Activated CD4-positive, alpha-beta T cell treated with anti-CD3 and anti-CD28 coated beads for 4 hours (primary cell): ENCODE measurements at regions not wholly inside any gene's neighbourhood (a gene's known extent, or its start where the extent isn't known, plus 50 kb on each side); places are given as distances from the start of the nearest gene placed in this dataset.
"Not testable (repeated sequence)": the region's sequence is repeated elsewhere in the genome, so short reads cannot be mapped to it uniquely, and the experiment has no call there.

Experiments used
- DNase-seq, 2 donors: peaks; one replicate each; pipeline ENCODE4 v3.0.0-alpha.2; 2020

DNA sequence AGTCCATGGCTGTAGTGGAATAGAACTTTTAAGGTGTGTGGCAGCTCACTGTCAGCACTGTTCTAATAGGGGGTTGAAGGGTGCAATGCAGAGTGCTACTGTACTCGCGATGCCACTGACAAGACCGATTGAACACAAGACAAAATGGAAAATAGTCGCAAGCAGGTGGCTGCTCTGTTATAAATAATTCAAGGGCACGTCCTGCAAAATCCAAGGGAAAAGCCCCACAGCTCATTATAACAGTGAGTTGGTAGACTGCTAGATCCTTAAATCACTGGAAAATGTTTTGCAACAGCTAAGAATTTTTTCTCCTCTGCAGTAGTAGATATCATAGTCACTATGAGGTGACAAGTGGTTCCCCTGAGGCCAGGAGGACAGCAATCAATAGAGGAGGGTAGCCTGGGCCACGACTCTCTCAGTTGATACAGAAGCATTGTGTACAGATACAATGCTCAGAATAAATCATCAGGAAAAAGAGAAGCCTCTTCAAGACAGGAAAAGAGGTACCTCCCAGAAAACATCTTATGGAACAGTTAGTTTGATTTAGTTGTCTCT lies 926.3 kb downstream of the TLE4 start:
- no peak for DNase-seq

DNA sequence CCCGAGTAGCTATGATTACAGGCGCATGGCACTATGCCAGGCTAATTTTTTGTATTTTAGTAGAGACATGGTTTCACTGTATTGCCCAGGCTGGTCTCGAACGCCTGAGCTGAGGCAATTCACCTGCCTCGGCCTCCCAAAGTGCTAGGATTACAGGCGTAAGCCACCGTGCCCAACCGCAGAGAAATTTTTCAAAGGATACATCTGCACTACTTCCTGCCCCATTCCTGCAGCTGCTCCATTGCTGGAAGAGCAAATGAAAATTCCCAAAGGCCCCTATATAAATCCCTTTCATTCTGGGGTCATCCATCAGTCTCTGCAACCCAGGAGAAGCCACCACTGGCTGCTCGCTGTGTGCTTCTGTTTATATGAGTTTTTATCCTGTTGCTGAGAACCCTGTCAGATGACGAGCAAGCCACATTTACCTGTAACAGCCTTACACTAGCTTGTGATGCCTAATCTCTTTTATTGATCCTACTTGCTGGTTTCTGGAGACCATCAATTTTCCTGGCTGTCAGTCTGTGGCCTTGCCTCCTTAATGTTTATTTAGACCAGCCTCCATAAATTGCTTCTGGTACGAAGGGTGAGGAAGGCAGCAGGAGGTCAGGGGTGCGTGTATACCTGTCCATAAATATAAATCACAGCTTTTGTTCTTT lies 925.3 kb downstream of the TLE4 start:
- no peak for DNase-seq

DNA sequence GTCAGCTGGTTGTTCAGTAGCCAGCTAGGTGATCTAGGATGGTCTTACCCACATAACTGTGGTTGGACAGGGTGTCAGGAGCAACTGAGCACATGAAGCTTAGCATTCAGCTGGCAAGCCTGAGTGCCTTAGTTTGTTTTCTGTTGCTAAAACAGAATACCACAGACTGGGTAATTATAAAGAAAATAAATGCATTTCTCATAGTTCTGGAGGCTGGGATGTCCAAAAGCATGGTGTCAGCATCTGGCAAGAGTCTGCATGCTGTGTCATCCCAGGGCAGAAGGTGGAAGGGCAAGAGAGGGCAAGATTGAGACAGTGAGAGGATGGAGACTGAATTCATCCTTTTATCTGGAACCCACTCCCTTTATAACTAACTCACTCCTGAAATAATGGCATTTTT lies 921.5 kb downstream of the TLE4 start:
- no peak for DNase-seq

DNA sequence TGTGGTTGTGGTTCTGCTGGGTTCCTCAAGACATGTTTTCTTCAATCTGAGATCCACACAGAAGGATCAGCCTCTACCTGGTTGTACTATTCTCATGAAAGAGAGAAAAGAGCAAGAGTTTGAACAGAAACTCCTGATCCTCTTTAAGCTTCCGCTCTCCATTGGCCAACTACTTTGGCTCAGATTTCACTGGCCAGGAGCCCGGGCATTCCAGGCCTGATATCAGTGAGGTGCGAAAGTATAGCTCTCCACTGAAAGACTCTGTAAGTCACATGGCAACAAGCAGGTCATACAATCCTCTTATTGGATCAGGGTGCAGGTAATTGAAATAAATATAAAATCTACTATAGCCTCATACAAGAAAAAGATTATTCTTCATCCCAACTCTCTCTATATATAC lies 920.5 kb downstream of the TLE4 start:
- no peak for DNase-seq

DNA sequence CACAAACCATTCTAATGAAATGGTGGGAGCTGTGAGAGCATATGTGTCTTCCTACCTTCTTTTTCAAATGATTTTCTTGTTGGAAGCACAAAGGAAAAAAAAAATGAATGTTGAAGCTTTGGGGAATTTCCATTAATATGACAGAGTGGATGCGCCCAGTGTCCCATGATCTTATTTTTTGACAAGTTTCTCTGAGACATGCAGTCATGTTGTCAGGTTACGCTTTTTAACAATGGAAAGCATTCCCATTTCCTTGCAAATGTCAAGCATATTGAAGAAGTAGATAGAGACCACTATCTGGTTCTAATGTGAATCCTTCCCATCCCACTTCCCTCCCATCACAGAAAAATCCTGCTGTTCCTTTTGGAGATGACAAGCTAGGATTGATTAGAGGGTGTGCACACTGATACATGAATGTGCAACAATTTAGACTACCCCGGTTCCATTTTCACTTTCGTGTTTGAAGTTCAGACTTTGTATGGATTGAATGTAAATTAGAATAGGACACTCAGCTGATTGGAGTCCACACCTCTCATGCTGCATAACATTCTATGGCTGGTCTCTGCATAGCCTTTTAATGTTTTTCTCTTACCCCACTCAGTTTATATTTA lies 919.4 kb downstream of the TLE4 start:
- no peak for DNase-seq

DNA sequence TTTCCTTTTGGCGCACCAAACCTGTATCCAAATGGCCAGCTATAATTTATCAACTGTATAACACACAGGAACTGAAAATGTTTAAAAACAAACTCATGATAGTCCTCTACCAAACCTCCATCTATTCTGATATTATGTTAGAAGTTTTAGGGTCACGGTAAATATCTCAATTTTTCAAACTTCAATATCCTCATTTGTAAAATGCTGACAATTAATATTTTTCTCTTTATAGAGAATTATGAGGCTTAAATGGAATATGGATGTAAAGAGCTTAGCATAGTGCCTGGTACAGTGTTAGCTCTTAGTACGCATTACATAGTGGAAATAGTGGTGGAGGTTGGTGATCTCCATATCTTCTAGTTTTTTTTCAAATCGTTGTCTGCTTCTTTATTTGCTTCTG lies 917.6 kb downstream of the TLE4 start:
- DNase-seq = no peak

DNA sequence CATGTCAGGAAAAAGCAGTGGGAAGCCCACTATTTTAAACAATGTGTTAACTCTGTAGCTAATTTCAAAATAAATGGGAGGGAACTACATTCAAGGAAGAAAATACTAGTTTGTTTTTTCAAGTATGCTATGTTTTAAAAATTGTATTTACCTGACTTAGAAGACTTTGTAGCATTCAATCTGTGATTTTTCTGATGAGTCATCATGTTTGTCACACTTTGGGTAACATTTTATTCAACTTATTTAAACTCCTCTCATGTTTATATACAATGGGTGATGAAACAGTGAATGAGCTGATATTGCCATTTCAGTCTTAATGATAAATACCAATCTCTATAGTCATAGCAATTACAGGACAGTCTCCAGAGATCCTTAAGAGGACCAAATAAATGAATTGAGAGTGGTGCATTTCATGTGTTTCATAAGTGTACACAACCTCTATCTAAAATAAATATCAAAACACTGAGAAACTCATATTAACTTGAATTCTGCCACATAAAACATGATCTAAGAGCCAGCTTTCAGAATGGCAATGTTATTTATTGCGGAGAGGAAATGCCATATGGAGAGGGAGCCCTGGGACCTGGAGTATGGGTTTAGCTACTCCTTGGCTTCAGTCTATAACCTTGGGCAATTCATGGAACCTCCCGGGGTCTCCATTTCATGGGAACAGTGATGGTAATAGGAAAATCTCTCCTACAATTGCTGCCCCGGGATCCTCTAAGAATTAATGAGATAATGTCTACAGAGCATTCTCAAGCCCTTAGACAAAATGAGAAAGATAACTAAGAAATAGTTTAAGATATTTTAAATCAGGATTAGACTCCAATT lies 913.9 kb downstream of the TLE4 start:
- DNase-seq = no peak

DNA sequence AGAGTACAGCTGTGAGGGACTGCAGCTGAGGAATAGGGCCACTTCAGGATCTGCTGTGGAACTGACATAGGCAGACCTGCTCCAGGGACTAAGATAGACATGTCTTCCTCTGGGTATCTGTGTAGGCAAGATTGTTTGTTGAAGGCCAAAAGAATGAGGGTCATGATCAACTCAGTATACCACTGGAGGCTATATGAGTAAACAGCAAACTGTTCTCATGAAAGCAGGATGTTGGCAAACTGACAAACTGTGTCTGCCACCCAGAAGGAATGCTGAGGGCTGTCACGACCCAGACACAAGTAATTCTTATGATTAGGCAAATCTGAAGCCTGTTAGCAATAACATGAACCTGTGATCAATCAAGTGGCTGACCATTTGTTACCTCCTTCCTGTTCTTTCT lies 910.5 kb downstream of the TLE4 start:
- not testable (repeated sequence) for DNase-seq

DNA sequence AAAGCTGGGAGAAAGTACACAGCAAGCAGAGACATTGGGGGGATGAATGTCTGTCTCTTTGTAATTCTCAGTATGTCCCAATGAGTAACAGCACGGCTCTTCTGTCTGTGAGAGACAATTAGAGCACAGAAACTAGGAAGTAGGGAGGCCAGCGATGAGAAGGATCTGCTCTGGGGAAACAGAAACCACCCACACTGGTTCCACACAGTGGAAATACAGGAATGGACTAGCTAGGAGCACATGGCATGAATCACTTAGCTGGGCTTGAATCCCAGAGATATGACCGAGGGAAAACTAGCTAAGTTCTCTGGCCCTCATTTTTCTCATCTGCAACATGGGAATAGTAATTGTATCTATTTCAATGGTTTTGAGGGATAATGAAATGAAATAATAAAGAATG lies 895.9 kb downstream of the TLE4 start:
- no peak for DNase-seq

DNA sequence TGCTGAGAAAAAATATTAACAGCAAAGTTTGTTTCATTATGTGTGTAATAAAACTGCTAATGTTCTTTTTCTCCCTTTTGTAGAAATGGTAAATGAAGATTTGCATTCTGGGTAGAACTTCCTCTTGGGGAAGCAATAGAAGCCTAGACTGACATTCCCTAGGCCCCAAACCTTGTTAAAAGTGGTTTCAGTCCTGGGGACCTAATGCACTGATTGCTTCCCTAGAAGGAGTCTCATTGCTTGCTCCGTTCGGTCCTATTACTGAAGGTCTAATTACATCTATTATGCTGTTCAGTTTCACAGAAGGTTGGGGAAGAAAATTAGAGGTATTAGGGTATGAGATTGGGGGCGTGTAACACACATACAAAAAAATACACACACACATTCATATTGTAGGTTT lies 893.8 kb downstream of the TLE4 start:
- DNase-seq = no peak

DNA sequence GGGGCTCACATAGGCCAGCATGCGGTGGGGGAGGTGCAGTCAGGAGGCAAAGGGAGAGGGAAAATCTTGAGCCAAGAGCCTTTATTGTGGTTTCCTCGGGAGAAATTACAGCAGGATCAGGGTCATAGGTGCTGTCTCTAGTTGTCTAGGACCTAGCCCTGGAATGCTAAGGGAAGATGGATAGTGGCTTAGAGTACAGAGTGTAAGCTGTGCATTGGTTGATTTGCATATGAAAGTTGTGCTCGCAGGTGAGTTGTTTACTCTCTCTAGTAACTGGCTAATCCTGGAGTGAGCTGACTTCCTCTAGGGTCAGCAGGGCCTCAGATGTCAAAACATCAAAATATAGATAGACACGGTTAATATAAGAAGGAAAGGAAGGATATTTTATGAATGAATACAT lies 877.7 kb downstream of the TLE4 start:
- DNase-seq = no peak

DNA sequence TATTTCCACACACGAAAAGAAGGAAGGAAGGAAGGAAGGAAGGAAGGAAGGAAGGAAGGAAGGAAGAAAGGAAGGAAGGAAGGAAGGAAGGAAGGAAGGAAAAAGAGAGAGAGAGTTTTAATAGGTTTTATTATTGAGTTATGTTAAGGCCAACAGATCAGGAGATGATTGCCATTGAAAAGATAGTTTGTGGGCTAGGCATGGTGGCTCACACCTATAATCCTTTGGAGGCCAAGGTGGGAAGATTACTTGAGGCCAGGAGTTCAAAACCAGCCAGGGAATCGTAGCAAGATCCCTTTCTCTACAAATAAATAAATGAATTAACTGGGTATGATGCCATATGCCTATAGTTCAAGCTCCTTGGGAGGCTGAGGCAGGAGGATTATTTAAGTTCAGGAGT lies 877.2 kb downstream of the TLE4 start:
- no peak for DNase-seq

DNA sequence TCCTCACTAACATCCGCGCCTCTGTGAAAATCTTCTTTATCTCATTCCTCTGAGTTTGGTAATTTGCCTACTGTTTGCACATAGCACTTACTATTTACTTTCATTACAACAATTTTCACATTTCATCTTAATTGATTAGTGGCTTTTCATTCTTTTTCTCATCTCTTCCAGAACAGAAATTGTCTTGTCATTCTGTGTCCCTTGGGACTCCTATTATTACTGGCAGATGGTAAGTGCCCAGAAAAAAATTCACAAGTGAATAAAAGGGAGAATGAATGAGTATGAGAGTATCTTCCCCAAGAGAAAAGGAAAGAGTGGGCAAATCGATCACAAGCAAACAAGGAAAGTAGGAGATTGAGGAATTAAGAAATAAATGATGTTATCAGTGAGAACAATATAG lies 876.1 kb downstream of the TLE4 start:
- DNase-seq = no peak

DNA sequence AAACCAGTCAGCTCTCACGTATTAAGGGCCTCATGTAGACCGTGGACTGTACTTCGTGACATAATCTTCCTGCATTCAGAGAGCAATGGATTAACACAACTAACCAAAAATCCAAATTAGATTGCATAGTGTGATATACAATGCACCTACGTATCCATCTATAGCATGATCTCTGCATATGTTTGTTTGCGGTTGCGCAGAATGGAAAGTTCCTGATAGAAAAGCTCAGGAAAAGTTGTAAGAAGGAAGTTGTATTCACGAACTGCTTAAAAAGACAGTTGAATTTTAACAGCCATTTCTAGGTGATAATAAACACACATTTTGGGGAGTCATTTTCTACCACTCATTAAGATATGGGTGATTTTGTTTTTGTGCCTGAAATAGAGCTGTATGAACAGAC lies 869.0 kb downstream of the TLE4 start:
- no peak for DNase-seq

DNA sequence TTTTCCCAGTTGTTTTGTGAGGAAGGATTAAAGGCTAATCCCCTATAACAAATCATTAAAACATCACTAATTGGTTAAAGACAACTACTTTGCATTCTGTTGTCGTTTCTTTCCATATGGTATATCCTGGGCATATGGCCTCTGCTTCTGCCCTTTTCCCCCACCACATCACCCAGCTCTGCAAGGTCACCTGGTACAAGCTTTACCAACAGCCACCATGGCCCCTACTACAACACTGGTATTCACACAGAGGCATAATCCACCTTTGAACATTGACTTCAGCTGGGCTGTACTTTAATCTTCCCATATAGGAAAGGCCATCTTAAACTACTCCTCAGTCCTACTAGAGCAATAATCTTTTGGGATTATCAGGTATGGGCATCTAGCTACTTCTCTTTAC lies 866.1 kb downstream of the TLE4 start:
- no peak for DNase-seq

DNA sequence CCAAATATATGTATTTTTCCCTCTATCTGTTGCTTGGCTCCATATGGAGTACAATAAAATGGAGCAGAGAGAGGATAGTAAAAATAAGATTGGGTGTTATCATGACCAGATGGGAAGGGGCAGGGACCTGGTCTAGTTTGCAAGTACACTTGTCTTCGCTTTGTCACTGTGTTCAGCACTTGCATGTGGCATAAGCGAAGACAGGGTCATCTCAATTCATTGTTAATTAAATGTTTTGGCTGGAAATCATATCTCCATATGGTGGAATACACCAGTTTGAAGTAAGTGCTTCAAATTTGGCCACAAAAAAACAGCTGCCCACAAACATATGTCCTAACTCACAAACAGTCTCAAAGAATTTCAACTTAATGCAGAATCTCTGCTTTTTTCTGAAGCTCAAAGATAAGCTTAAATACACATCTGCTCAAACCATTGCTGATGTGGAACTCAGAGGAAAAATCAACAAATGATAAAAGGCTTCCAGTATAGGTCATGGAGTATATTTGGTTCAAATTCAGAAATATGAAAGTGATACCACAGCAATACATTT lies 865.4 kb downstream of the TLE4 start:
- no peak for DNase-seq

DNA sequence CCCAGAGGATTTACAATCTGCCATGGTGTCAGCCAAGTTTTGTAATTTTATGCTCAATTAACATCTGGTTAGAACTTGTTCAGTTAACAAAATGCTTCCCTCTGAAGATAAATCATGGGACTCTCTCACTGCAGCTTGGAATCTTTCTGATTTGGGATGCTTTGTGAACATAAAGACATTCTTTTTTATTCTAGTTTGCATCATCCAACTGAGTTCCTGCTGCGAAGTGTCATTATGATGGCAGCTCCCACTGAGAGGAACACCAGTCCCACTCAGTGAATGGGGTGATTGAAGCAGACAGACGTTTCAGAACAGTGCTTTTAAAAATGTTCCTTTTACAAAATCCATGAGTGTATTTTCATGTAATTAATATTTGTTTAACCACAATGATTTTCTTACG lies 863.8 kb downstream of the TLE4 start:
- DNase-seq = no peak

DNA sequence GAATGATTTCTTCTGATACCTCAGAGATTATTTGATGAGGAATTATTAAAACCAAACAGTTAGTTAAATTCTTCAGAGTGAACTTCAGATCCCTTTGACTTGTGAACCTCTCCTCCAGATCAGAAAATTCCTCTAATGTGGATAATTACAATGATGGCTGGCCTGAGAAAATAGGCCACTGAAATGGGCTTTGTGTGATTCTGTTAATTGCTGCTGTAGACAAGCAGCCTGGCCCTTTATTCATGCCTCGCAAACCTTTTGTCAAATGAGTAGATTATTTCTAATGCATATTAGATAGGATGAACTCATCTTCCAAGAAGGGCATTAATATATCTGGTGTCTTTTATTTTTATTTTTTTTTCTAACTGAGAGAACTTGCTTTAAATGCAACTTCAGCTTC lies 855.2 kb downstream of the TLE4 start:
- DNase-seq = no peak

DNA sequence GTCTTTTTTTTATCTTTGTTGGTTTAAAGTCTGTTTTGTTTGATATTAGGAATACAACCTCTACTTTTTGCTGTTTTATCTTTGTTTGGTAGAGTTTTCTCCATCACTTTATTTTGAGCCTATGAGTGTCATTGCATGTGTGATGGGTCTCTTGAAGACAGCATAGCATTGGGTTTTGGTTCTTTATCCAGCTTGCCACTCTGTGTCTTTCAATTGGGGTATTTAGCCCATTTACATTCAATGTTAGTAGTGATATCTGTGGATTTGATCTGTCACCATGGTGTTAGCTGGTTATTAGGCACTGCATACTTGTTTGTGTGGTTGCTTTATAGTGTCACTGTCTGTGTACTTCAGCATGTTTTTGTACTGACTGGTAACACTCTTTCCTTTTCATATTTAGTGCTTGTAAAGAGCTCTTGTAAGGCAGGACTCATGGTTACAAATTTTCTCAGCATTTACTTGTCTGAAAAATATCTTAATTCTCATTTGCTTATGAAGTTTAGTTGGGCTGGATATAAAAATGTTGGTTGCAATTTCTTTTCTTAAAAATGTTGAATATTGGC lies 845.5 kb downstream of the TLE4 start:
- DNase-seq = no peak

DNA sequence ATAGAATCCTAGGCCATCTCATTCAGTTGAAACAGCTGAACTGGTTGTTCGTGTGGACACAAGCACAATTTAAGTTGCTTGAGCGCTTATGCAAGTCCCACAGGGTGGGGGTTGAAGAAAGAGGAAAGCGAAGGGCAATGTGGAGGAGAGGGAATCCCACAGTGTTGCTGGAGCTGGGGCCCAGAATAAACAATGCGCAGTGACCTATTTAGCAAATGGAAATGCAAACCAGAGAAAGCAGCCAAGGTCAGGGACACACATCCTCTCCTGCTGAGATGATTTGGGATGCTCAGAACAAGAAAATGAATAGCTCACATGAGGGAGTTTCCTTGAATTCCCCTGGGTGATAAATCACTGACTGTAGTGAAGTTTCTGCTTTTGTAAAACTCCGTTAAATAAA lies 838.3 kb downstream of the TLE4 start:
- DNase-seq = no peak

DNA sequence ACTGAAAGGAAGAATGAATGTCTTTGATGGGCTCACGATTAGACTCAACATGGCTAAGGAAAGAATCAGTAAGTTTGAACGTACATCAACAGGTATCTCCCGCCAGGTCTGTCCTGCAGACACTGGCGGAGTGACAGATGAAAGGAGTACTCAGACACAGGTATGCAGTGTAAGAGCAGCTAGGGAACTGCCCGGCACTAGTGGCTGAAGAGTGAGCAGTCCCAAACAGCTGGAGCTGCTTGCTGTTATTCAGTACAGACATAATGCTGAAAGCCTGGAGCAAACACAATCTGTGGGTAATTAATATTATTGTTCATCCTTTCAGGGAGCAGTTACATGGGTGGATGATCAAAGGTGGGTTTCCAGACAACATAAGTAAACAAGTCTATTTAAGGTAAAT lies 835.5 kb downstream of the TLE4 start:
- no peak for DNase-seq

DNA sequence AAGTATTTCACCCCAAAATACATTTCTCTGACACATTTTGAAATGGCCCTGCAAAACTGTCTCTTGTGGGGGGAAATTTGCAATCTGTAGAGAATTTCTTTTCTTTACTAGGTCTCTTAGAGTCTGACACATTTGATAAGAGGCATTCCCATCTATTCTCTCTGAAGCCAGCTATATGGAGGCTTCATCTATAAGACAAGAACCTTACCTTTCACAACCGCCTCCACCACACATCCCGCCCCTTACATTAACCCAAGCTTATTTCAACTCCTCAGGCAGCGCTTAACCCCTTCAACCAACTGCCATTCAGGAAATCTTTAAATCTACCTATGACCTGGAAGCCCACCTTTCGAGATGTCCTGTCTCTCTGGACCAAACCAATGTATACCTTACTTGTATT lies 829.5 kb downstream of the TLE4 start:
- DNase-seq = no peak

DNA sequence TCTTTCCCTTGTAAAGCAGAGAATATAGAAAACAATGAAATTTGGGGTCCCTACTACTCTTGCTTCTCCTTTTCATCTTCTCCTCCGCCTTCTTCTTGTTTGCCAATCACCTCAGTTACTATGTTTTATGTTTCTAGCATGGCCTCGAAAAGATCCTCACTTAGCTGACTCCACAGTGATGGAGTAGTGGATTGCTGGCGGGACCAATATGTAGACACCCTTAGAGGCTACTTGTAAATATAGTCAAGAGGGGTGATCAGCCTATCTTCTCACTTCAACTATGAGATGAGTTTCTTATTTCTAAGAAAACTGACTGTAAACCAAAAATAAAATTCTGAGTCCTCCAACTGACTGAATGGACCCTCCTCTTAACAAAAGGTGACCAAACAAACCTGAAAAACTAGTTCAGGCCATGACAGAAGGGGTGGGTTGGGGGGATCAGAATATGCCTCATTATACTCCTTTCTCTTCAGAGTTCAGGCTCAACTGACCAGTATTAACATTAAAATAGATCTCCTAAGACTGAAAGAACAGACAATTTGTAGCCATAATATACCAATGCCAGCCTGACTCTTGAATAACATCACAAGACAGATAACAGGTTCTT lies 829.0 kb downstream of the TLE4 start:
- no peak for DNase-seq
